Fibroblast of lung (primary cell): ENCODE measurements at regions not wholly inside any gene's neighbourhood (a gene's known extent, or its start where the extent isn't known, plus 50 kb on each side); places are given as distances from the start of the nearest gene placed in this dataset.

Source experiments
- DNase-seq, 2 donors: peaks; one replicate each; pipeline versions ENCODE4 v3.0.0 to v3.0.0-alpha.2; 2010; ENCODE audit warnings: low read depth in 2 of 2
- H2AFZ ChIP-seq: 2 replicates; pipeline ENCODE4 v1.5.1; 2012; ENCODE audit warnings: low read length, control low read depth, inconsistent platforms
- H3K27ac ChIP-seq: 2 replicates; pipeline ENCODE4 v1.5.1; 2011; ENCODE audit warnings: low read length, control low read depth; ENCODE audit not compliant: insufficient read depth
- H3K27me3 ChIP-seq: 2 replicates; pipeline ENCODE4 v1.5.1; 2011; ENCODE audit warnings: mild to moderate bottlenecking, low read length; ENCODE audit not compliant: control insufficient read depth, insufficient read depth
- H3K36me3 ChIP-seq: 2 replicates; pipeline ENCODE4 v1.5.1; 2011; ENCODE audit warnings: low read length; ENCODE audit not compliant: control insufficient read depth, insufficient read depth
- H3K4me1 ChIP-seq: 2 replicates; pipeline ENCODE4 v1.5.1; 2011; ENCODE audit warnings: low read length; ENCODE audit not compliant: control insufficient read depth, insufficient read depth; ENCODE audit errors: extremely low read depth
- H3K4me2 ChIP-seq: 2 replicates; pipeline ENCODE4 v1.5.1; 2011; ENCODE audit warnings: low read length, control low read depth; ENCODE audit not compliant: insufficient read depth; ENCODE audit errors: extremely low read depth
- H3K4me3 ChIP-seq, 4 experiments: fragments of 200-600 bp in 1 of 4; sonication (generic) in 1 of 4; replicated peaks in 1 of 4; 2 replicates each; pipeline ENCODE4 v1.5.1; 2011 to 2016; ENCODE audit warnings: low read length in 4 of 4, low read depth in 3 of 4, mild to moderate bottlenecking in 3 of 4, control low read depth in 2 of 4, inconsistent platforms in 1 of 4, mixed read lengths in 1 of 4; ENCODE audit not compliant: insufficient read depth in 1 of 4; ENCODE audit errors: control extremely low read depth in 1 of 4
- H3K79me2 ChIP-seq: 2 replicates; pipeline ENCODE4 v1.5.1; 2012; ENCODE audit warnings: mild to moderate bottlenecking, low read length, inconsistent platforms; ENCODE audit not compliant: control insufficient read depth, insufficient read depth
- H3K9ac ChIP-seq: 2 replicates; pipeline ENCODE4 v1.5.1; 2011; ENCODE audit warnings: mild to moderate bottlenecking, low read length, control low read depth; ENCODE audit not compliant: insufficient read depth
- H3K9me3 ChIP-seq: 2 replicates; pipeline ENCODE4 v1.5.1; 2012; ENCODE audit warnings: low read depth, low read length; ENCODE audit not compliant: control insufficient read depth, insufficient read depth
- H4K20me1 ChIP-seq: 2 replicates; pipeline ENCODE4 v1.5.1; 2011; ENCODE audit warnings: low read length; ENCODE audit not compliant: control insufficient read depth, insufficient read depth; ENCODE audit errors: extremely low read depth
- EZH2 ChIP-seq: IDR thresholded peaks from 2 replicates; pipeline ENCODE4 v1.5.1; 2012; ENCODE audit warnings: low read length, control low read depth, mild to moderate bottlenecking; ENCODE audit errors: missing control alignments
- TF ChIP-seq, protein P1 (sequence below), 2 donors: IDR thresholded peaks in 1 of 2; conservative IDR thresholded peaks in 1 of 2; 1 replicate in 1 of 2; 2 replicates in 1 of 2; pipeline ENCODE4 v1.5.1; 2011 to 2012; ENCODE audit warnings: low read length in 2 of 2, control low read depth in 1 of 2, inconsistent platforms in 1 of 2, low read depth in 1 of 2, mild to moderate bottlenecking in 1 of 2

DNA sequence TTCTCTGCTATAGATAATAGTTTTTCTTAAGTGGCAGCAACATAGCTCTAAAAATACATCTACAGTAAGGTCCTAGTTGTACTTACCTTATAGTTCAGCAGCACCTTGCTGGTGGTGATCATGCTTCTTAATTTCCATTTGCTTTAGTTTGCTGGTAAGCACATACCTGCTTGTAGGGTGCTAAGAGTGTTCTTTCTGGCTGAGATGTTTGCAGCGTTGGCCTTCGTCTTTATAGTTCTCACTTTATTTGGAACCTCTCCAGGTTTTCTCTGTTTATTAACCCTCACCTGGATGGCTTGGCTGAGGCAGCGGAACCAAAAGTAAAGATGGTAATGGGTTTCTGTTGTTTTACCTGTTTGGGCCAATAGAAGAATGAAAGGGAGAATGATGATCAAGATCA is 123.6 kb upstream of the EFEMP1 start:
- Histone ChIP-seq H3K9ac (no peak overlapping the region), H3K36me3 (no peaks in the 10 kb centered on the region), H3K9me3 (no peaks in the 10 kb centered on the region), H4K20me1 (no peaks in the 10 kb centered on the region), H3K79me2 (no peaks in the 10 kb centered on the region), H3K4me3 (no peak overlapping the region), H3K4me1 (no peaks in the 10 kb centered on the region), H3K4me2 (no peak overlapping the region), H3K27ac (no peak overlapping the region), H2AFZ (no peak overlapping the region), H3K27me3 (no peaks in the 10 kb centered on the region)
- no peak for DNase-seq
- TF ChIP-seq EZH2 = no peak
- TF ChIP-seq, protein P1, sequence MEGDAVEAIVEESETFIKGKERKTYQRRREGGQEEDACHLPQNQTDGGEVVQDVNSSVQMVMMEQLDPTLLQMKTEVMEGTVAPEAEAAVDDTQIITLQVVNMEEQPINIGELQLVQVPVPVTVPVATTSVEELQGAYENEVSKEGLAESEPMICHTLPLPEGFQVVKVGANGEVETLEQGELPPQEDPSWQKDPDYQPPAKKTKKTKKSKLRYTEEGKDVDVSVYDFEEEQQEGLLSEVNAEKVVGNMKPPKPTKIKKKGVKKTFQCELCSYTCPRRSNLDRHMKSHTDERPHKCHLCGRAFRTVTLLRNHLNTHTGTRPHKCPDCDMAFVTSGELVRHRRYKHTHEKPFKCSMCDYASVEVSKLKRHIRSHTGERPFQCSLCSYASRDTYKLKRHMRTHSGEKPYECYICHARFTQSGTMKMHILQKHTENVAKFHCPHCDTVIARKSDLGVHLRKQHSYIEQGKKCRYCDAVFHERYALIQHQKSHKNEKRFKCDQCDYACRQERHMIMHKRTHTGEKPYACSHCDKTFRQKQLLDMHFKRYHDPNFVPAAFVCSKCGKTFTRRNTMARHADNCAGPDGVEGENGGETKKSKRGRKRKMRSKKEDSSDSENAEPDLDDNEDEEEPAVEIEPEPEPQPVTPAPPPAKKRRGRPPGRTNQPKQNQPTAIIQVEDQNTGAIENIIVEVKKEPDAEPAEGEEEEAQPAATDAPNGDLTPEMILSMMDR (conservative IDR thresholded peaks at IDR 0.05 in 1 of 2, IDR thresholded peaks at IDR 0.05 in 1 of 2; ENCODE audit: low read depth in 1 of 2, low read length in 2 of 2) = no peak

DNA sequence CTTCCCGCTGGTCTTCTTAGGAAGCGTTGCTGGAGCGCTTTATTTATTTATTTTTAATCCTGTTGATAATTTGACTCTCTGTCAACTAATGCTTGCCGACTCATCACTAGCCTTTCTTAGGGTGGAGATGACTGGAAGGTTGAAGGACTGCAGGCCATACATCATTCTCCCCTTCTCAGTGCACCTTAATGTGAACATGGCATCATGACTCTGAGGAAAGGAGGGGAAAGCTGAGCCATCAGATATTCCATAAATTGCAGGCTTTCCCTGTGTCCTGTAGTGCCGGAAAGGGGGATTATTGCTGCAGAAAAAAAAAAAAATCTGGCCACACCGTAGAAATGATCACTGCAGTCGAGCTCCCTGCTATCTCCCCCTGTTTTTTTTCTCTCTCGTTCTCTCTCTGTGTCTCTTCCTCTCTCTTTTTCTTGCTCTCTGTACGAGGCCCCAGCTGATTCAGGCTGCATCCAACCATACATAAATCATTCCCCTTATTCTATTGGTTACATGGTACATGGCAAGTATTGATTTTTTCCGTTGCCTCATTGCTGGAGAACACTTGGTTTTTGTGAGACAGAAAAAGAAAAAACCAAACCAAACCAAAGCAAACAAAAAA is 125.8 kb upstream of the EFEMP1 start:
- H3K9ac ChIP-seq = no peak overlapping the region
- H3K79me2 ChIP-seq = no peaks in the 10 kb centered on the region
- DNase-seq = no peak
- no peaks in the 10 kb centered on the region for H4K20me1 ChIP-seq
- no peak overlapping the region for H3K4me3 ChIP-seq
- H3K36me3 ChIP-seq = no peaks in the 10 kb centered on the region
- TF ChIP-seq, protein P1 (conservative IDR thresholded peaks at IDR 0.05 in 1 of 2, IDR thresholded peaks at IDR 0.05 in 1 of 2; ENCODE audit: low read depth in 1 of 2, low read length in 2 of 2) = no peak
- TF ChIP-seq EZH2 = no peak
- H3K27me3 ChIP-seq = no peaks in the 10 kb centered on the region
- no peak overlapping the region for H2AFZ ChIP-seq
- no peaks in the 10 kb centered on the region for H3K4me1 ChIP-seq
- H3K9me3 ChIP-seq = no peaks in the 10 kb centered on the region
- no peak overlapping the region for H3K4me2 ChIP-seq
- H3K27ac ChIP-seq = no peak overlapping the region

DNA sequence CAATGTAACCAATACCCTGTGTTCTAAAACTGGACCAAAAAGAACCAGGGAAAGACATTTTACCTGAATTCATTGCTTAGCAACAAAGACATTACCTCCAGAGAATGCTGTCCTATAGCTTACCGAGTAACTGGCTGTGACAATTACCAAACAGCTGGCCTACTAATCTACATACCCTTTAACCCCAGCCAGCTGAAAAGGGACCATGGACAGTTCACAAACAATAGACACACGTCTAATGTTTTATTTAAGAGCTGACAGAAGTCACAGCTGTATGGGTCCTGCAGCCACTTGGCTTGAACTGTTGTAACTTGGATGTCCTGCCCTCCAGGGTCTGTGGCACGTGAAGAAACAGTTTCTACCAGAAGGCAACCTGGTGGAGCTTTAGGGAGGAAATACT is 130.1 kb upstream of the EFEMP1 start:
- TF ChIP-seq, protein P1 (conservative IDR thresholded peaks at IDR 0.05 in 1 of 2, IDR thresholded peaks at IDR 0.05 in 1 of 2; ENCODE audit: low read depth in 1 of 2, low read length in 2 of 2) = no peak
- no peak for TF ChIP-seq EZH2

More for the DNA sequence above, 130.1 kb upstream of the EFEMP1 start:
- Histone ChIP-seq H3K79me2 (no peaks in the 10 kb centered on the region), H3K4me1 (no peaks in the 10 kb centered on the region), H4K20me1 (no peaks in the 10 kb centered on the region), H3K27ac (no peak overlapping the region), H3K9ac (no peak overlapping the region), H2AFZ (no peak overlapping the region), H3K4me2 (no peak overlapping the region), H3K36me3 (no peaks in the 10 kb centered on the region), H3K4me3 (no peak overlapping the region), H3K9me3 (no peaks in the 10 kb centered on the region), H3K27me3 (no peaks in the 10 kb centered on the region)
- DNase-seq = no peak
